B cell (primary cell): ENCODE measurements at regions not wholly inside any gene's neighbourhood (a gene's known extent, or its start where the extent isn't known, plus 50 kb on each side); places are given as distances from the start of the nearest gene placed in this dataset.

Experiments
- ATAC-seq: fragments of 200-7000 bp; cut with Tn5 transposase; one replicate; pipeline ENCODE4 v1.10.0; 2021; ENCODE audit warnings: low read depth, mild to moderate bottlenecking, moderate number of reproducible peaks, moderate library complexity
- CTCF ChIA-PET: fragments of 350-600 bp; sonication (Branson Sonifier 250); formaldehyde crosslinking; loops from one replicate; lab custom pipeline; 2021; ENCODE audit warnings: antibody characterized with exemption, inconsistent platforms; lab: Charles Lee
- POLR2A ChIA-PET: fragments of 350-600 bp; sonication (Branson Sonifier 250); formaldehyde crosslinking; loops from one replicate; lab custom pipeline; 2021; ENCODE audit warnings: antibody characterized with exemption; lab: Charles Lee
- DNase-seq: peaks from one replicate; pipeline ENCODE4 v3.0.0; 2013
- H2AFZ ChIP-seq: 2 replicates; pipeline ENCODE4 v1.6.1; 2012; ENCODE audit warnings: mild to moderate bottlenecking, low read depth, low read length; ENCODE audit not compliant: insufficient read depth, poor library complexity, severe bottlenecking
- H3K27ac ChIP-seq, 2 donors: 1 replicate in 1 of 2; 2 replicates in 1 of 2; pipeline ENCODE4 v1.5.1; 2012 to 2013; ENCODE audit warnings: low read length in 2 of 2, mild to moderate bottlenecking in 2 of 2, moderate library complexity in 1 of 2
- H3K27me3 ChIP-seq, 4 experiments: fragments of 200-600 bp in 1 of 4; sonication (generic) in 1 of 4; replicated peaks in 1 of 4; 1 replicate in 2 of 4; 2 replicates in 2 of 4; pipeline versions ENCODE4 v1.6.1 to v1.7.0; 2013 to 2016; ENCODE audit warnings: low read length in 3 of 4, mild to moderate bottlenecking in 2 of 4, mixed read lengths in 1 of 4, moderate library complexity in 1 of 4; ENCODE audit not compliant: insufficient read depth in 4 of 4, control insufficient read depth in 3 of 4; ENCODE audit errors: control extremely low read depth in 1 of 4
- H3K36me3 ChIP-seq, 2 experiments: replicated peaks in 1 of 2; 1 replicate in 1 of 2; 2 replicates in 1 of 2; pipeline versions ENCODE4 v1.6.1 to v1.7.1; 2013; ENCODE audit warnings: low read length in 1 of 2; ENCODE audit not compliant: insufficient read depth in 2 of 2, control insufficient read depth in 1 of 2; ENCODE audit errors: control extremely low read depth in 1 of 2, extremely low read depth in 1 of 2
- H3K4me1 ChIP-seq, 2 donors: fragments of 200-600 bp in 1 of 2; sonication (generic) in 1 of 2; 1 replicate in 1 of 2; 2 replicates in 1 of 2; pipeline versions ENCODE4 v1.5.1 to v1.6.1; 2013 to 2017; ENCODE audit warnings: low read length in 2 of 2; ENCODE audit not compliant: control insufficient read depth in 2 of 2, insufficient read depth in 2 of 2
- H3K4me2 ChIP-seq: replicated peaks from 2 replicates; pipeline ENCODE3; 2012; ENCODE audit warnings: mild to moderate bottlenecking, low read depth, low read length; ENCODE audit not compliant: poor library complexity, severe bottlenecking
- H3K4me3 ChIP-seq, 5 experiments: fragments of 200-600 bp in 1 of 5; sonication (generic) in 1 of 5; 1 replicate in 3 of 5; 2 replicates in 2 of 5; pipeline versions ENCODE4 v1.5.1 to v1.7.0; 2011 to 2016; ENCODE audit warnings: low read length in 4 of 5, mild to moderate bottlenecking in 4 of 5, low read depth in 2 of 5, control low read depth in 1 of 5, moderate library complexity in 1 of 5; ENCODE audit not compliant: insufficient read depth in 1 of 5; ENCODE audit errors: control extremely low read depth in 1 of 5, extremely low read depth in 1 of 5
- H3K79me2 ChIP-seq: fragments of 200-600 bp; sonication (generic); one replicate; pipeline ENCODE4 v1.6.0; 2016; ENCODE audit warnings: low read length; ENCODE audit not compliant: control insufficient read depth, insufficient read depth
- H3K9ac ChIP-seq: fragments of 200-600 bp; sonication (generic); 2 replicates; pipeline ENCODE4 v1.6.1; 2017; ENCODE audit warnings: mild to moderate bottlenecking, low read length, moderate library complexity
- H3K9me3 ChIP-seq, 3 donors: one replicate each; pipeline versions ENCODE4 v1.6.1 to v1.7.1; 2013; ENCODE audit warnings: low read length in 2 of 3; ENCODE audit not compliant: control insufficient read depth in 2 of 3, insufficient read depth in 1 of 3; ENCODE audit errors: control extremely low read depth in 1 of 3
- H4K20me1 ChIP-seq: 2 replicates; pipeline ENCODE4 v1.6.0; 2012; ENCODE audit warnings: mild to moderate bottlenecking, low read length; ENCODE audit not compliant: insufficient read depth, control insufficient read depth, poor library complexity, severe bottlenecking
- H3K27ac Mint-ChIP-seq: one replicate; pipeline ENCODE4 v1.8.0; 2021; ENCODE audit warnings: mixed read lengths
- H3K27me3 Mint-ChIP-seq: one replicate; pipeline ENCODE4 v1.8.0; 2021; ENCODE audit warnings: mixed read lengths
- H3K4me1 Mint-ChIP-seq: one replicate; pipeline ENCODE4 v1.8.0; 2021; ENCODE audit warnings: mixed read lengths
- H3K4me3 Mint-ChIP-seq: one replicate; pipeline ENCODE4 v1.8.0; 2021; ENCODE audit warnings: mixed read lengths
- H3K9me3 Mint-ChIP-seq: one replicate; pipeline ENCODE4 v1.8.0; 2022; ENCODE audit warnings: mixed read lengths; ENCODE audit not compliant: insufficient read depth
- EZH2 ChIP-seq: IDR thresholded peaks from 2 replicates; pipeline ENCODE4 v1.6.1; 2012; ENCODE audit warnings: borderline replicate concordance, low read depth, mild to moderate bottlenecking, moderate library complexity, low read length; ENCODE audit not compliant: insufficient read depth, poor library complexity, severe bottlenecking
- WGBS: methylation state at CpG from one replicate; pipeline ENCODE4 v1.1.5; 2013; ENCODE audit warnings: missing lambda C conversion rate; ENCODE audit not compliant: insufficient coverage; 5-methylcytosine and 5-hydroxymethylcytosine counted together
- intact Hi-C: fragments of 100-400 bp; cut with micrococcal nuclease; formaldehyde crosslinking; loops from one replicate; pipeline ENCODE4 v1.10.0; 2022
- TF ChIP-seq, protein P1 (sequence below): fragments of 200-600 bp; IDR thresholded peaks from one replicate; pipeline ENCODE4 v1.8.0; 2022; ENCODE audit warnings: antibody characterized with exemption, mild to moderate bottlenecking

DNA sequence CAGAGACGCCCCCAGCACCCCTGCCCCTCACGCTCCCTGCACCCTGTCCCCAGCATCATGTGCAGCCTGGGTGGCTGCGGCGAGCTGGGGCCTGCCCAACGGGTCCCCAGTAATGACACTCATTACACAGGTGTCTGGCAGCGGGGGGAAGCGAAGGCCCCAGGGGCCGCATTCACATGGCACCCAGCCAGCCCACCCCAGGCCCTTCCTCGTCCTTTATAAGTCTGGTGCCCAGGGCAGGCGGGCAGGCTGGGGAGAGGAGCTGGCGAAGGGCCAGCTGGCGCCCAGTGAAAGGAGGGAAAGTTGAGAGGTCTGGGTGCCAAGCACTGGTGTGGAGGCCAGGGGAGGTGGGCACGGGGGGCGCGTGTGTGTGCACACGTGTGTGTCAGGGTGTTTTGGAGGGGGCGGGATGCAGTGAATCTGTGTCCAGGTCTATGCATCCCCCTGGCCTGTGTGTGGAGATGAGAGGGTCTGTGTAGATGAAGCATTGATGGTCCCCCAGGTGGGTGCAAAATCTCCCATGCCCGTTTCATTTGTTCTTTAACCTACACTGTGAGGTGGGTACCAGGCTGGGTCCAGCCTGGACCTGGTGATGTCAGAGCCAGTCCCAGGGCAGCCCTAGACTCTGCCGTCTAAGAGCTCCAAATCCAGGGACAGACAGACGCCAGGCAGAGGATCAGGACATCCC, 105.3 kb downstream of the CEBPB start:
- TF ChIP-seq, protein P1, sequence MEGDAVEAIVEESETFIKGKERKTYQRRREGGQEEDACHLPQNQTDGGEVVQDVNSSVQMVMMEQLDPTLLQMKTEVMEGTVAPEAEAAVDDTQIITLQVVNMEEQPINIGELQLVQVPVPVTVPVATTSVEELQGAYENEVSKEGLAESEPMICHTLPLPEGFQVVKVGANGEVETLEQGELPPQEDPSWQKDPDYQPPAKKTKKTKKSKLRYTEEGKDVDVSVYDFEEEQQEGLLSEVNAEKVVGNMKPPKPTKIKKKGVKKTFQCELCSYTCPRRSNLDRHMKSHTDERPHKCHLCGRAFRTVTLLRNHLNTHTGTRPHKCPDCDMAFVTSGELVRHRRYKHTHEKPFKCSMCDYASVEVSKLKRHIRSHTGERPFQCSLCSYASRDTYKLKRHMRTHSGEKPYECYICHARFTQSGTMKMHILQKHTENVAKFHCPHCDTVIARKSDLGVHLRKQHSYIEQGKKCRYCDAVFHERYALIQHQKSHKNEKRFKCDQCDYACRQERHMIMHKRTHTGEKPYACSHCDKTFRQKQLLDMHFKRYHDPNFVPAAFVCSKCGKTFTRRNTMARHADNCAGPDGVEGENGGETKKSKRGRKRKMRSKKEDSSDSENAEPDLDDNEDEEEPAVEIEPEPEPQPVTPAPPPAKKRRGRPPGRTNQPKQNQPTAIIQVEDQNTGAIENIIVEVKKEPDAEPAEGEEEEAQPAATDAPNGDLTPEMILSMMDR, result no peak
- TF ChIP-seq EZH2, result no peak
- Histone ChIP-seq H4K20me1 (no peaks in the 10 kb centered on the region), H3K9me3 (no peaks in the 10 kb centered on the region), H3K9ac (no peak overlapping the region), H3K27me3 (peaks cover 0 to 9% (median 3%) of the 10 kb centered on the region in 4 experiments), H3K36me3 (no peaks in the 10 kb centered on the region), H3K4me2 (no peak overlapping the region), H3K79me2 (no peaks in the 10 kb centered on the region), H2AFZ (no peak overlapping the region), H3K4me3 (no peak overlapping the region), H3K27ac (no peak overlapping the region), H3K4me1 (peaks cover 6 to 8% of the 10 kb centered on the region in 2 donors)
- Mint-ChIP-seq H3K9me3 (no peaks in the 10 kb centered on the region), H3K4me3 (no peak overlapping the region), H3K27ac (no peak overlapping the region), H3K4me1 (peaks cover 17% of the 10 kb centered on the region), H3K27me3 (peaks cover 21% of the 10 kb centered on the region)
- ChIA-PET POLR2A (no interaction called here), CTCF (no interaction called here)
- 80% methylated on average over 16 of the region's 20 CpGs for WGBS
- no peak for ATAC-seq
- no peak for DNase-seq
- intact Hi-C loops, result no loop called here

DNA sequence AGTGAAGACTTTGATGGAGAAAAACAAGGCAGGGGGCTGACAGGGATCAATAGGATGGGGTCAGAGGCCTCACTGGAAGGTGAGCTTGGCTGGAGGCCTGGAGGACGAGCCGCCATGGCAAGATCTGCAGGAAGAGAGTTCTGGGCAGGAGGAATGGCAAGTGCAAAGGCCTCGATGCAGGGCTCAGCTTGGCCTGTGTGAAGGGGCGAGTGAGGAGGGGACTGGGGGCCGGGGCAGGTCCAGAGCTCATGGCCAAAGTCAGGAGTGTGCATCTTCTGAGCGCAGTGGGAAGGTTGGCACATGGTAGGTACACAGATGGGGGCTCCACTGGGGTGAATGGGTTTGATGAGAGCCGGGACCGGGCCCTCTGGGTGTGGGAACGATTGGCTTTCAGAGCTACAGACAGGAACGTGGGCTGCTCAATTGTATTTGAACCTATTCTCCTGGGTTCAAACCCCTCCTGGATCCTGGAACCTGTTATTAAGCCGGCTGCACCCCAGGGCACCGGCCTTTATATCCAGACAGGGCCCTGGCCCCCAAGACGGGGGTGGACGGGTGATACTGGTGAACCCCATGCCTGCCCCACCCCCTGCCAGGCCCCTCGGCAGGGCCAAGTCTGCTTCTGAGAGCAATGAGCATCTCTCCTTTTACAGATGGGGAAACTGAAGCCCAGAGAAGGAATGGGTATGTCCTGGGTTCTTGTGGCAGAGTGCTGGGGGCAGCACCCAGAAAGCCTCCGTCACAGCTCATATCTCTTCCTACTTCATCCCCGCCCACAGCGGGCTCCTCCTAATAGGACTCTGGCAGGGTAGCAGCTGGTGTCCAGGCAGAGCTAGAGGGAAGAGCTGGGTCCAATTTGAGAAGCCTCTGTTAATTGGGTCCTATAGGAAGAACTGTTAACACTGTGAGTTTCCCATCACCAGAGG, 106.1 kb downstream of the CEBPB start:
- 91% methylated on average over 15 of the region's 18 CpGs for WGBS
- Histone ChIP-seq H3K4me1 (peaks cover 6 to 8% of the 10 kb centered on the region in 2 donors), H2AFZ (no peak overlapping the region), H3K4me2 (no peak overlapping the region), H3K27me3 (peaks cover 0 to 7% (median 3%) of the 10 kb centered on the region in 4 experiments), H3K4me3 (no peak overlapping the region), H3K27ac (no peak overlapping the region), H3K79me2 (no peaks in the 10 kb centered on the region), H4K20me1 (no peaks in the 10 kb centered on the region), H3K36me3 (no peaks in the 10 kb centered on the region), H3K9ac (no peak overlapping the region), H3K9me3 (no peaks in the 10 kb centered on the region)
- Mint-ChIP-seq H3K9me3 (no peaks in the 10 kb centered on the region), H3K27me3 (peaks cover 22% of the 10 kb centered on the region), H3K27ac (no peak overlapping the region), H3K4me1 (peaks cover 17% of the 10 kb centered on the region), H3K4me3 (no peak overlapping the region)
- POLR2A ChIA-PET, result no interaction called here
- intact Hi-C loops, result no loop called here
- DNase-seq, result no peak
- no peak for ATAC-seq
- CTCF ChIA-PET, result no interaction called here
- no peak for TF ChIP-seq EZH2
- TF ChIP-seq, protein P1, result no peak
